ENCODE measurements at regions not wholly inside any gene's neighbourhood (a gene's known extent, or its start where the extent isn't known, plus 50 kb on each side); places are given as distances from the start of the nearest gene placed in this dataset.

DNA sequence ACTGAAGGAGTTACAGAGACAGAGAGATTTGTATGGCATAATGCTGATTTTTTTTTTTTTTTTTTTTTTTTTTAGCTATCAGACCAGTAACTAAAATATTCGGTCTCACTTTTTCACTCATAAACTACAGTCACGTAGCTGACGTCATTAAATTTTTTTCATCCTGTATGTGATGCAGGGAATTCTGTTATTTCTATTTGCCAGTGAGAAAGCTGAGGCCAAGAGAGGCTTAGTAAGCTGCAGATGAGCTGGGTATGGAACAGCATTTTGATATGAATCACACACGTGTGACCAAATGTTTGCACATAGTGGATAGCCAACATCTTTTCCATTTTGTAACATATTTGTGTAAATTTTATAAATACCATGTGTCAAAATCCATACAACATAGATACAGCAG, 79.1 kb upstream of the EPB41L3 start:
- Histone ChIP-seq H3K9me3 (ENCODE audit: control insufficient read depth, insufficient read depth, low read depth, low read length) (no peaks in the 10 kb centered on the region), H3K4me1 (ENCODE audit: control insufficient read depth, insufficient read depth, low read length) (peaks cover 29% of the 10 kb centered on the region), H3K27ac (ENCODE audit: extremely low read depth, low read depth, low read length) (no peak overlapping the region), H3K4me3 (ENCODE audit: low read depth, low read length) (no peak overlapping the region), H3K36me3 (ENCODE audit: control insufficient read depth in 2 of 2, insufficient read depth in 1 of 2, low read length in 2 of 2) (no peaks in the 10 kb centered on the region; a peak in 1 of 3 replicates)
- CTCF ChIA-PET, result interaction anchor here (0.7 to 1.1 kb wide), 2 partner anchors 22 to 192 kb away, joined by 4 to 6 read pairs; no protein-coding TSS in a partner anchor
- POLR2A ChIA-PET, result interaction anchor here (1.1 kb wide), 1 partner anchor 22 kb away, joined by 3 read pairs; no protein-coding TSS in a partner anchor
- no peak for TF ChIP-seq AEBP2 (tag by site-specific recombination; IDR thresholded peaks at IDR 0.05; ENCODE audit: borderline replicate concordance)
- peak; percentile 68; the same call in 1 of the 2 replicates for TF ChIP-seq ZNF362 (tag by site-specific recombination; IDR thresholded peaks at IDR 0.05)
- TF ChIP-seq, protein P1, sequence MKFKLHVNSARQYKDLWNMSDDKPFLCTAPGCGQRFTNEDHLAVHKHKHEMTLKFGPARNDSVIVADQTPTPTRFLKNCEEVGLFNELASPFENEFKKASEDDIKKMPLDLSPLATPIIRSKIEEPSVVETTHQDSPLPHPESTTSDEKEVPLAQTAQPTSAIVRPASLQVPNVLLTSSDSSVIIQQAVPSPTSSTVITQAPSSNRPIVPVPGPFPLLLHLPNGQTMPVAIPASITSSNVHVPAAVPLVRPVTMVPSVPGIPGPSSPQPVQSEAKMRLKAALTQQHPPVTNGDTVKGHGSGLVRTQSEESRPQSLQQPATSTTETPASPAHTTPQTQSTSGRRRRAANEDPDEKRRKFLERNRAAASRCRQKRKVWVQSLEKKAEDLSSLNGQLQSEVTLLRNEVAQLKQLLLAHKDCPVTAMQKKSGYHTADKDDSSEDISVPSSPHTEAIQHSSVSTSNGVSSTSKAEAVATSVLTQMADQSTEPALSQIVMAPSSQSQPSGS (tag by site-specific recombination; IDR thresholded peaks at IDR 0.05; ENCODE audit: low read depth), result 0 out of 2 replicates have a peak, but pooled peaks have one; percentile 19

- Histone ChIP-seq H3K36me3 (ENCODE audit: control insufficient read depth in 2 of 2, insufficient read depth in 1 of 2, low read length in 2 of 2) (no peaks in the 10 kb centered on the region; a peak in 1 of 3 replicates), H3K9me3 (ENCODE audit: control insufficient read depth, insufficient read depth, low read depth, low read length) (no peaks in the 10 kb centered on the region), H3K4me3 (ENCODE audit: low read depth, low read length) (no peak overlapping the region), H3K4me1 (ENCODE audit: control insufficient read depth, insufficient read depth, low read length) (peaks cover 21% of the 10 kb centered on the region), H3K27ac (ENCODE audit: extremely low read depth, low read depth, low read length) (no peak overlapping the region)
- ChIA-PET CTCF (interaction anchor here (0.6 to 1.3 kb wide), 2 partner anchors 15 to 248 kb away, joined by 3 read pairs; no protein-coding TSS in a partner anchor), POLR2A (interaction anchor here (1.9 kb wide), 1 partner anchor 9 kb away, joined by 8 read pairs; no protein-coding TSS in a partner anchor)
- TF ChIP-seq PRDM6 (tag by site-specific recombination; IDR thresholded peaks at IDR 0.05), result 0 out of 2 replicates have a peak, but pooled peaks have one; percentile 22
- no peak for TF ChIP-seq ZNF707 (tag by site-specific recombination; IDR thresholded peaks at IDR 0.05)
- no peak for TF ChIP-seq ZNF19 (tag by site-specific recombination; IDR thresholded peaks at IDR 0.05; ENCODE audit: low read depth)
- TF ChIP-seq, protein P1 (tag by site-specific recombination; IDR thresholded peaks at IDR 0.05; ENCODE audit: low read depth), result 0 out of 2 replicates have a peak, but pooled peaks have one; percentile 22
- TF ChIP-seq ZNF629 (tag by site-specific recombination; IDR thresholded peaks at IDR 0.05), result 0 out of 2 replicates have a peak, but pooled peaks have one; percentile 31
- no peak for TF ChIP-seq ZNF433 (tag by site-specific recombination; IDR thresholded peaks at IDR 0.05; ENCODE audit: low read depth)
These were observed 76.5 kb upstream of the EPB41L3 start for GRCh38 chr18:5620289-5620688.

DNA sequence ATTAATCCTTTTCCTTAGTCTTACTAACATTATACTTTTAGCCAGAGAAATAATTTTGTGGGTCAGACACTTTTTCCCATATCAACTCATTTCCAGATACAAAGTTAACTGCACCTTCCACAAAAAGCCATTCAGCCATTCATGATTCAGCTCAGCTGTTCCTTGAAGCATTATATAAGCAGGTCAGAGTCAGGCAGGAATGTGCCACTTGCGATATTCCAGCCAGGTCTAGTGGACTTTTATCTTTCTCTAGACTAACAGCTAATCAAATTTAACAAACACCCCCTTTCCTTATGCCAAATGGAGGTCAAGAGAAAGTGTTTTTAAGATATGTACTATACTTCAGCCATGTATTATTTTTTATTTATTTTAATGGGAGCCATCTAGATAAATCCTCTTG, 75.6 kb upstream of the EPB41L3 start:
- no peaks in the 10 kb centered on the region; a peak in 1 of 3 replicates for H3K36me3 ChIP-seq (ENCODE audit: control insufficient read depth in 2 of 2, insufficient read depth in 1 of 2, low read length in 2 of 2)
- H3K4me3 ChIP-seq (ENCODE audit: low read depth, low read length), result no peak overlapping the region
- H3K27ac ChIP-seq (ENCODE audit: extremely low read depth, low read depth, low read length), result no peak overlapping the region
- ChIA-PET POLR2A (interaction anchor here (1.9 kb wide), 1 partner anchor 10 kb away, joined by 8 read pairs; no protein-coding TSS in a partner anchor), CTCF (interaction anchor here (0.7 kb wide), 4 partner anchors 19 to 783 kb away, joined by 3 to 4 read pairs (median 4); no protein-coding TSS in a partner anchor)
- TF ChIP-seq PRDM10 (tag by site-specific recombination; IDR thresholded peaks at IDR 0.05), result peak; percentile 67; the same call in 1 of the 2 replicates
- TF ChIP-seq ZBTB21 (tag by site-specific recombination; IDR thresholded peaks at IDR 0.05), result no peak
- TF ChIP-seq ZNF549 (tag by site-specific recombination; IDR thresholded peaks at IDR 0.05), result no peak
- H3K4me1 ChIP-seq (ENCODE audit: control insufficient read depth, insufficient read depth, low read length), result peaks cover 17% of the 10 kb centered on the region
- H3K9me3 ChIP-seq (ENCODE audit: control insufficient read depth, insufficient read depth, low read depth, low read length), result no peaks in the 10 kb centered on the region
